Neural cell (in vitro differentiated cells): ENCODE measurements at regions not wholly inside any gene's neighbourhood (a gene's known extent, or its start where the extent isn't known, plus 50 kb on each side); places are given as distances from the start of the nearest gene placed in this dataset.
A peak's percentile ranks its signal among the peaks of the same experiment; 100 is the strongest.

ENCODE experiments used
- H2AFZ ChIP-seq: fragments of 200-600, 300-800 bp; sonication (generic), shearing (Covaris generic); 2 replicates; pipeline ENCODE4 v1.6.0; 2014; ENCODE audit warnings: low read depth, mild to moderate bottlenecking, antibody characterized with exemption, low read length, moderate library complexity
- H3F3A ChIP-seq: fragments of 200-600 bp; shearing (Covaris generic); 2 replicates; pipeline ENCODE4 v1.6.1; 2016; ENCODE audit warnings: mild to moderate bottlenecking, moderate library complexity, mixed read lengths, antibody characterized with exemption, low read length; ENCODE audit not compliant: insufficient read depth, poor library complexity, severe bottlenecking
- H3K27ac ChIP-seq: fragments of 200-600, 300-800 bp; sonication (generic), shearing (Covaris generic); 2 replicates; pipeline ENCODE4 v1.5.1; 2014; ENCODE audit warnings: mild to moderate bottlenecking, low read length, moderate library complexity
- H3K27me3 ChIP-seq: fragments of 300-800, 200-600 bp; sonication (generic), shearing (Covaris generic); 2 replicates; pipeline ENCODE4 v1.6.0; 2014; ENCODE audit warnings: mild to moderate bottlenecking, low read depth, low read length, moderate library complexity; ENCODE audit not compliant: insufficient read depth
- H3K36me3 ChIP-seq: fragments of 300-800, 200-600 bp; sonication (generic), shearing (Covaris generic); 2 replicates; pipeline ENCODE4 v1.5.1; 2014; ENCODE audit warnings: mild to moderate bottlenecking, antibody characterized with exemption, low read length, moderate library complexity; ENCODE audit not compliant: insufficient read depth
- H3K4me2 ChIP-seq: fragments of 300-800, 200-600 bp; sonication (generic), shearing (Covaris generic); 2 replicates; pipeline ENCODE4 v1.6.0; 2014; ENCODE audit warnings: mild to moderate bottlenecking, low read length
- H3K4me3 ChIP-seq: fragments of 300-800, 200-600 bp; sonication (generic), shearing (Covaris generic); 2 replicates; pipeline ENCODE4 v1.5.1; 2014; ENCODE audit warnings: mild to moderate bottlenecking, low read length, moderate library complexity
- H3K79me2 ChIP-seq: fragments of 200-600 bp; shearing (Covaris generic); replicated peaks from 2 replicates; pipeline ENCODE4 v1.6.0; 2014; ENCODE audit warnings: mild to moderate bottlenecking, low read length, moderate library complexity; ENCODE audit not compliant: insufficient read depth
- H3K9ac ChIP-seq: fragments of 300-800, 200-600 bp; sonication (generic), shearing (Covaris generic); 2 replicates; pipeline ENCODE4 v1.6.1; 2016; ENCODE audit warnings: mild to moderate bottlenecking, low read length, mixed read lengths
- H3K9me2 ChIP-seq: fragments of 200-600 bp; shearing (Covaris generic); 2 replicates; pipeline ENCODE4 v1.6.1; 2016; ENCODE audit warnings: mild to moderate bottlenecking, low read length, mixed read lengths; ENCODE audit not compliant: insufficient read depth
- H3K9me3 ChIP-seq: fragments of 200-600, 300-800 bp; sonication (generic), shearing (Covaris generic); 2 replicates; pipeline ENCODE4 v1.6.1; 2016; ENCODE audit warnings: mild to moderate bottlenecking, mixed run types, low read length, moderate library complexity, mixed read lengths
- H4K20me1 ChIP-seq: fragments of 200-600 bp; shearing (Covaris generic); 2 replicates; pipeline ENCODE4 v1.6.1; 2016; ENCODE audit warnings: mild to moderate bottlenecking, mixed run types; ENCODE audit not compliant: insufficient read depth
- CTCF ChIP-seq: fragments of 450-650 bp; IDR thresholded peaks from 2 replicates; pipeline ENCODE4 v1.5.1; 2014; ENCODE audit warnings: antibody characterized with exemption, mild to moderate bottlenecking, moderate library complexity; ENCODE audit not compliant: poor library complexity, severe bottlenecking
- EP300 ChIP-seq: fragments of 450-650 bp; conservative IDR thresholded peaks from 2 replicates; pipeline ENCODE4 v1.6.1; 2014; ENCODE audit warnings: antibody characterized with exemption, mild to moderate bottlenecking, moderate library complexity; ENCODE audit not compliant: poor library complexity, severe bottlenecking
- EZH2 ChIP-seq: fragments of 200-600, 300-800 bp; shearing (Covaris generic), sonication (generic); IDR thresholded peaks from 2 replicates; pipeline ENCODE4 v1.6.1; 2014; ENCODE audit warnings: antibody characterized with exemption, low read length, borderline replicate concordance, mild to moderate bottlenecking; ENCODE audit not compliant: insufficient read depth, poor library complexity, severe bottlenecking
- MXI1 ChIP-seq: fragments of 450-650 bp; conservative IDR thresholded peaks from 2 replicates; pipeline ENCODE4 v1.6.1; 2014; ENCODE audit warnings: antibody characterized with exemption, mild to moderate bottlenecking; ENCODE audit not compliant: poor library complexity, severe bottlenecking
- POLR2AphosphoS5 ChIP-seq: IDR thresholded peaks from 2 replicates; pipeline ENCODE4 v1.6.1; 2012
- RAD21 ChIP-seq: fragments of 450-650 bp; conservative IDR thresholded peaks from 2 replicates; pipeline ENCODE4 v1.6.1; 2014; ENCODE audit warnings: antibody characterized with exemption, mild to moderate bottlenecking, moderate library complexity
- REST ChIP-seq: IDR thresholded peaks from 2 replicates; pipeline ENCODE4 v1.6.1; 2012; ENCODE audit warnings: borderline replicate concordance
- SMC3 ChIP-seq: fragments of 450-650 bp; conservative IDR thresholded peaks from 2 replicates; pipeline ENCODE4 v1.6.1; 2014; ENCODE audit warnings: antibody characterized with exemption, mild to moderate bottlenecking, moderate library complexity; ENCODE audit not compliant: poor library complexity
- TAF1 ChIP-seq: IDR thresholded peaks from 2 replicates; pipeline ENCODE4 v1.6.1; 2012; ENCODE audit warnings: low read depth

GRCh38 chr12:30822385-30823155 lies 67.8 kb upstream of the CAPRIN2 start:
- Histone ChIP-seq H4K20me1 (no peaks in the 10 kb centered on the region), H3K9ac (no peak overlapping the region), H3F3A (no peaks in the 10 kb centered on the region), H3K36me3 (no peaks in the 10 kb centered on the region), H3K27me3 (peaks cover 15% of the 10 kb centered on the region), H3K79me2 (no peaks in the 10 kb centered on the region), H3K9me2 (no peaks in the 10 kb centered on the region), H2AFZ (no peak overlapping the region), H3K4me3 (peak overlapping the region; percentile 29), H3K4me2 (no peak overlapping the region), H3K27ac (no peak overlapping the region), H3K9me3 (no peaks in the 10 kb centered on the region)
- TF ChIP-seq TAF1 = no peak
- no peak for TF ChIP-seq EP300
- no peak for TF ChIP-seq REST
- no peak for TF ChIP-seq CTCF
- TF ChIP-seq POLR2AphosphoS5 = no peak
- no peak for TF ChIP-seq SMC3
- TF ChIP-seq RAD21 = no peak
- TF ChIP-seq EZH2 = no peak
- TF ChIP-seq MXI1 = no peak

- Histone ChIP-seq H3K9me2 (no peaks in the 10 kb centered on the region), H2AFZ (no peak overlapping the region), H3F3A (no peaks in the 10 kb centered on the region), H3K9ac (no peak overlapping the region), H3K9me3 (no peaks in the 10 kb centered on the region), H3K79me2 (no peaks in the 10 kb centered on the region), H3K27me3 (peaks cover 15% of the 10 kb centered on the region), H3K4me3 (no peak overlapping the region), H3K36me3 (no peaks in the 10 kb centered on the region), H3K27ac (no peak overlapping the region), H4K20me1 (no peaks in the 10 kb centered on the region), H3K4me2 (no peak overlapping the region)
- TF ChIP-seq REST (no peak), EP300 (no peak), POLR2AphosphoS5 (no peak), TAF1 (no peak), RAD21 (no peak), MXI1 (no peak), CTCF (no peak), SMC3 (no peak), EZH2 (no peak)
These were observed 65.7 kb upstream of the CAPRIN2 start for GRCh38 chr12:30820406-30820946.
